ENCODE measurements at regions not wholly inside any gene's neighbourhood (a gene's known extent, or its start where the extent isn't known, plus 50 kb on each side); places are given as distances from the start of the nearest gene placed in this dataset.

DNA sequence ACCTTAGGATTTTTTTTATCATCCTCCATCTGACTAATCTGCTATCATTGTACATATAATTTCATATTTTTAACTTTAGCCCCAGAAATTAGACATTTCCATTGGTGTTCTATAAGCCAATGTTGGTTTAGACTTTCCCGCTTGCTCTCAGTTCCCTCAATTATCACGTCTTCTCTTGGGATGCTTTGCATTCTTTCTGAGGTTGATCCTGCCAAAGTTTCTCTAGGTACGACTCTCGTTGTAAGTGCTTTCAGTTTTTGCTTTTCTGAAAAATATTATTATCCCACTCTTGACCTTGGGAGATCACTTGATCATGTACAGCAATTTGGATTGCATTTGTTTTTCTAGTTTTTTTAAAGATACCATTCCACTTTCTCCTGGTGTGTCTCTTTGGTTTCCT, 270.2 kb downstream of the IRS2 start:
- DNase-seq (ENCODE audit: low read depth) = no peak

- no peak for DNase-seq (ENCODE audit: low read depth)
Measured at GRCh38 chr13:109510013-109510412, 276.4 kb downstream of the IRS2 start.

DNA sequence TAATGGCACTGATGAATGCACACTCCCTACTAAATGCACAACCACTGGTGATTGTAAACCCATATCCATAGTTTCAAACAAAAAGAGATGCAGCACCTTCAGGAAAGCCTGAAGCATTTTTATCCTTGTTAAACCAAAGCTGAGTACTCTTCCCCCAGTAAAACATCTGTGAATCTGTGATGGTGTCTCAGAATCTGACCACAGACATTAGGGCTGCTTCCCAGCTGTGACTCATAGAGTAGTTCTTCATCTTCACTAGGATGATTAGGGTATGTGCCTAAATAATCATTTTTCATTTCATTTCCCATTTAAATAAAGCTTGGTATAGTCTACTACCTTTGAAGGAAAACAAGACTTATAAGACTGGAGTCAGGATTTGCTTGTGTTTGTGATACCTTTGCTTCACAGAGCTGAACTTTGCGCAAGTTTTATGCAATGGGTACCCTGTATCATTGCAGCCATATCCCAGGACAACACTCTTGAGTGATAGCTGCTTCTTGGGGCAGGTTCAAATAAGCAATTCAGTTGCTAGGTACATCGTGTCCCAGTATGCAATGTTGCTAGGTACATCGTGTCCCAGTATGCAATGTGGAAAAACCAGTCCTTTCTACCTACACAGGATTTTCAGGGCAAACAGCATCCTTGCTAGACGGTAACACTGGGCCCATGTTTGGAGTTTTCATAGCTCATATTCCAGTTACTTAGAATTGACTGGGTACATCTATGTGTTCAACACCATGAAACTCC, 277.1 kb downstream of the IRS2 start:
- no peak for DNase-seq (ENCODE audit: low read depth)

- DNase-seq (ENCODE audit: low read depth) = no peak
Measured at GRCh38 chr13:109500146-109500773, 286.1 kb downstream of the IRS2 start.

DNA sequence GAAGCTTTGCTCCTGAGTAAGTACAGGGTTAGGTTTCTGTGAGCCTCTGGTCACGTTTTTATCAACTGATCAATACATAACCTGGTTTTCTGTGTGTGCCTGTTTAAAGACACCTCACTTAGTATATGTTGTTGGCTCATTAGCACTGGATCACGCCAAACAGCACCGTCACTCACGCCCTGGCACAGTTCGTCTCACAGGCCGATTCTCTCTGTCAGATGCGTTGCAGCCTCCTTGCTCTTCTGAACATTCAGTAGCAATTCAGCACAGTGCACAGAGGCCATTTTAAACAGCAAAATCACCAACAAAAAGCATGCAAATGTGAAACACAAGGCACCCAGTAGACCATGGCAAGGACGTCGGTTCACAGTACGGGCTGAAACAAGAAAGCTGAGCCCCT, 288.5 kb downstream of the IRS2 start:
- no peak for DNase-seq (ENCODE audit: low read depth)

GRCh38 chr13:109496216-109496615, 290.2 kb downstream of the IRS2 start:
- DNase-seq (ENCODE audit: low read depth) = no peak

DNA sequence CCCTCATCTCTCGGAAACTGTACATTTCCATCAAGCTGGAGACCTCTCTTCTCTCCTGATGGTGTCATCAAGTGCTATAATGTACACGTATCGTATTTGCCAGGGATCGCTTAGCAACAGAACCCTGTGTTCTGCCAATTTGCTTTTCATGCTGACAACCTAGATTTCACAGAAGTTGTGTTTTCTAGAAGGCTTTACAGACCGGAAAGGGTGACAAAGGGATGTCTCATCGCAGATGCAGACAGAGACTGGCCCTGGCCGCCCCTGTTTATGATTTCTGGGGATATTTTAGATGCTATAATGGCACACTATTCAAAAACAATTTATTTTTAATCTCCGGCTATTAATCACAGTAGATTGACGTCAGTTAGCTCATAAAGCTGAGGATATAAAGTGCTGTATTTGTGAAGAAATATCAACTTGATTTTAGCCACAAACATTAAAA, 291.4 kb downstream of the IRS2 start:
- DNase-seq (ENCODE audit: low read depth) = no peak

DNA sequence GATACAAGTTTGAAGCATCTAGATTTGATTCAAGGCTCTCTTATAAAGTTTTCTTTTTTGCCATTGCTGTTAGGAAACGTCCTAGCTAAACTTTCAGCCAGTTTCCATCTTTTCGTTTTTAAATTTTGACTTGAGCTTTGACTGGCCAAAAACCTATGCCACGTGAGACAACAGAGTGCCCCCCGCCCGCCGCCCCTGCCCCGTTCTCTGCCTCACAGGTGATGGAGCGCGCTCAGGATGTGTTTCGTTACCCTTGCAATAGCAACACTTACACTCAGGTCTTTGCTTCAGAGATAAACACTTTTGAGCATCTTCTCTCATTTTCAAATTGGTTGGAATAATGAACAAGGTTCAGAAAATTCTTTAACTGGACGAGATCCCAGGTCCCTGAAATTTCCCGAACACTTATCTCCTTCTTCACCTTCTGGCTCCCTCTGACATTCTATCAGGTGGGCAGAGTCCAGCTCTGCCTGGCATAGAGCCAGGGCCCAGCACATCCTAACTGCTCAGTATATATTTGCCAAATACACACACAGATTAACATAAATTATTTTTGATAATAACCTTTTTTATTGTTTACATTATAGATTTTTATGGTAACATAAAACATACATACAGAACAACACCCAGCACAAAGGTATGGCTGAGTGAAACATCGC, 301.1 kb downstream of the IRS2 start:
- DNase-seq (ENCODE audit: low read depth) = no peak

DNA sequence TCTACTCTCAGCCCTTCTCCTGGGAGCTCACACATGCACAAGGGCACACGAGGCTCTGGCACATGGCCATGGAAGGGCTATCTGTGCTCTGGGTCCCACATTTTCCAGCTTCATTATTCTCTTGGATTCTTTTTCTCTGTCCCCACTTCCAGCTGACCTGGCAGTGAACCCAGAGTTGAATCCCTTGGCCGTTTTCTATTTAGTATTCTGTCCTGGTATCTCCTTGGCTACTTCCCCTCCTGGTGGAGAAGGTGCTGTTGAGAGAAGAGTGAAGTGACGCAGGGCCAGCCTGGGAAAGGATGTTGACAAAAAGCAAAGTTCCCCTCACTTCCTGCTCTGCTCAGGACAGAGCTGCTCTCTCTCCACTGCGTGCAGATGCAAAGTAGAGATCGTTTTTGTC, 303.1 kb downstream of the IRS2 start:
- no peak for DNase-seq (ENCODE audit: low read depth)

GRCh38 chr13:109481040-109481439, 305.3 kb downstream of the IRS2 start:
- DNase-seq (ENCODE audit: low read depth) = no peak

DNA sequence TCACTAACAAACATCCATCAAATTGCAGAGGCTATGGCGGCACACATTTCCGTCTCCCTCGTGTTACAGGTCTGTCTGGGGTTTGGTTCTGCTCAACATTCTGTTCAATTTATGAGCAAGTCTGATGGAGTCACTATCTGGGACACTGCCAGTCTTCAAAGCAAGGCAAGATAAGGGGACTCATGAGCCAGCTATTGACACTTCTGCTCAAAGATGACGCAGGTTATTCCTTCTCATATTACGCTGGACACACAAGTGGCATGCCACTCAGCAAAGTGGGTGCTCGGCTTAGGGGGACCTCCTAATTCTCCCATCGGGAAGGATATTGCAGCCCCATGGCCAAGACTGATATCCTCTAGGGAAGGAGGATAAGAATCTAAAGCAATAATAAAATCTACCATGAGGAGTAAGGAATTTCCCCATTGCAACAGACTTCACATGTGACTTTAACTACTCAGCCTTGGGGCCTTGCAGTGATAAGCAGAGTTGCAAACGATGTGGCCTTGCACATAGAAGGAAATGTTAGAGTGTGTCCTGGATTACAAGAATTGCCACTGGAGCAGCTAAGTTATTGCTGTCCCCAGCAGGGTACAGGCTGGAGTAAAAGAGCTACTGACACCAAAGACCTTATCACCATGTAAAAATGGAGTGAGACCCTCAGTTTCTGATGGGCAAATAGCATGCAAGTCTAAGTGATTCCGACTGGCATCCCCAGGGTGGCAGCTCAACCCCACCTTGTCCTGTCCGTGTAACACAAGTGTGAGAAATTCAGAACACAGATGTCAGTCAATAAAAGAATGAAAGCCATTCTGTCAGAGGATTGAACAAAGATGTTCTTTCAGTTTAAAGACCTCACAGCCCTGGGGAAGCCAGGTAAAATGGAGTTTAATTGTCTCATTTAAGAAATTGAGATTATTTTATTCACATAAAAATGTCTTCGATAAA, 306.1 kb downstream of the IRS2 start:
- no peak for DNase-seq (ENCODE audit: low read depth)

GRCh38 chr13:109479534-109479933, 306.8 kb downstream of the IRS2 start:
- DNase-seq (ENCODE audit: low read depth) = no peak

- DNase-seq (ENCODE audit: low read depth) = no peak
Measured at GRCh38 chr13:109476001-109476400, 310.4 kb downstream of the IRS2 start.

DNA sequence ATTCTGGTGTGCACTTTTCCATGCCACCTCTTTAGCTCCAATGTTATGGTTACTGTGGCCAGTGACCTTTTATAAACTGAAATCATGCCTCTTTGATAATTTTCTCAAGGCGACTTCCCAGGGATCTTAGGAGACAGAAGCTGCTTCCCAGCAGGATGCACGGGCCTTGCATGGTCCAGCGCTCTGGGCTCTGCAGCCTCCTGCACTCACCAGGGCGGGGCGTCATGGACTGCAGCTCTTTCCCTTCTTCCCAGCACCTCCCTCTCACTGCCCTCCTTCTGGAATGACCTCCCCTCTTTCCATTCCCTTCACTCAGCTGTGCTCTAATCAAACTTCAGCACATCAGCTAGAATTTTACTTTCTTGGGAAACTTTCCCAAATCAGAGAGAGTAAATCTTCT, 318.3 kb downstream of the IRS2 start:
- DNase-seq (ENCODE audit: low read depth) = no peak

DNA sequence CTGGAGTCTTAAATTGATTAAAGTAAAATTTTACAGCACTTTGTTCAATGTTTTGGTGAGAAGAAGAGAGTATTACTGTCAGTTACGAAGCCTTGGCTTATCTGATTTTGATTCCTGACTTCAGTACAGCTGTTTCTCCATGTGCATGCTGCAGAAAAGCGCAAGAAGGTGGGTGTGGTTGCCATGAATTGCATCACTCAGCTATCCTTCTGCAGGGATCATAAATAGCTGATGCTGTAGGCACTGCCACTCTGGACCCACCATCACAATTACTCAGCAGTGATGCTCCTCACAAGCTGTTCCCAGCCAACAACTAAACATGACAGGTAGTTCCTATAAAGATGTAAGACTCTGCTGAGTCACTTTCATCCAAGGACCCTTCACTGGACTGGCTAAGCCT, 321.2 kb downstream of the IRS2 start:
- no peak for DNase-seq (ENCODE audit: low read depth)

- no peak for DNase-seq (ENCODE audit: low read depth)
Measured at GRCh38 chr13:109454167-109454917, 332.0 kb downstream of the IRS2 start.

DNA sequence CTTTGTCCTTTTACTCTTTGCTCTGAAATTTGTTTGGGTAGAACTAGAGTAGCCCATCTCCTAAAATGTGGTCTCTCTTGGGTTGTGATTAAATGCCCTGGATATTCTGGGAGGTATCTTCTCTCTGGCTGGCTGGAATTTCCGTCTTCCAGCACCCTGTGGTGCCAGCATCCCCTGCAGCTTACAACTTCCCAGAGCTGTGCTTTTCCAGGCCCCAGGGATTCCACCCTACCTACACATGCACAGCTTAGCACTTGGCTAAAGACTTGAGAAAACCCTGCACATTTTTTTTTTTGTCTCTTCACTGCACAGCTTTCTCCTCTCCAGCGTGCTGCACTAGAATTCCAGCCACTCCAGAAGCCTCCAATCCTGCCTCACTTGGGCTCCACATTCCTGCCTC, 334.7 kb downstream of the IRS2 start:
- no peak for DNase-seq (ENCODE audit: low read depth)

DNA sequence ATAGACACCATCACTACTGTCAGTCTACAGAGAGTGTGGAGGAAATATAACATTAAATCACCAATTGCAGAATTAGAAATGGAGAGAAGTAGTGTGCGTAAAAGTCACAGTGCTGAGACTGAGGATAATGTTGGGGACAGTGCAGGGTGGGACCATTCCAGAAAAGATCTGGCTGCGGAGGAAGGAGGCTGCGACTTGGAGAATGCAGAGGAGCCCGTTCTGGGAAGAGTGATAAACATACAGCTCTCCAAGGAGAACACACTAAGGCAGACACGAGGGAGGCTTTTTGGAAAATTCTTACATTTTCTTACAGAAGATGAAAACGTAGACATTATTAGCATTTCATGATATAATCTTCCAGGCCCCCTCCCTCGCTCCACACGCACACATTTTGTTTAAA, 337.8 kb downstream of the IRS2 start:
- DNase-seq (ENCODE audit: low read depth) = no peak

DNA sequence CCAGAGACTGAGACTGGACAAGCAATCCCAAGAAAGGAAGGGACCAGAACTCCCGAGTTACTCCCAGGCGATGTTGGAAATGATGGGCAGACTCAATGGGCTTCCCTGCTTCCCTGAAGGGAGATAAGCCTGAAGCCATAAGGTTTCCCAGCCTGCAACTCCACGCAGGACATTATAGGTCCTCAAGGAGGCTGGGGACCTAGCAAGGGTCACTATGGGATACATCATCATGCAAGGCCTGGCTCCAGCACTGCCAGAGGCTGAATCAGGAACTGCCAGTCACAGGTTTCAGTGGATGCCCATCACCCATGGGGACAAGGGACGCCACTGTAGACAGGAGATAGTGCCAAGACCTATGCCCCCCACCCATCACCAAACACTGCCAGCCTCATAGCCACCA, 338.7 kb downstream of the IRS2 start:
- DNase-seq (ENCODE audit: low read depth) = no peak

DNA sequence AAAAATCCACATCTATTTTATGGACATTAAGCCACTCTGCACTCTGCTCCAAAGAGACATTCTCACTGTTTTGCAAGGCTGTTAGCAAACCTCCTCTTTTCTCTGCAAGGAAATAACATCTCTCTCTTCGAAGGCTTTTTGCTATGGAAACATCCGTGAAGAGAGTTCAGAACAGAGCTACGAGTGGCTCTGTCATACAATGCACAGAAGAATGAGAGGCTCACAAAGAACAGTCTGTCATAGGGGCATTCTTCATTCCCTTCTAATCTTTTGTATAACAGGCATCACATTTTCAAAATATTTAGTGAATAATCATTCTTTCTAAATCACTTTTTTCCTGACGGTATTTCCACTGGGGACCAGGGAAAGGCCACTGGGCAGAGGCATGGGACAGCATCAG, 346.1 kb downstream of the IRS2 start:
- DNase-seq (ENCODE audit: low read depth) = no peak

GRCh38 chr13:109439813-109440212, 346.6 kb downstream of the IRS2 start:
- DNase-seq (ENCODE audit: low read depth) = no peak

GRCh38 chr13:109436841-109437240, 349.5 kb downstream of the IRS2 start:
- no peak for DNase-seq (ENCODE audit: low read depth)
